ENCODE measurements at regions not wholly inside any gene's neighbourhood (a gene's known extent, or its start where the extent isn't known, plus 50 kb on each side); places are given as distances from the start of the nearest gene placed in this dataset.

GRCh38 chr11:19460718-19461405 is 220.1 kb upstream of the E2F8 start:
- no peak for DNase-seq

- DNase-seq, result no peak
Observed at GRCh38 chr11:19459240-19459639, 218.5 kb upstream of the E2F8 start.

- no peak for DNase-seq
Observed at GRCh38 chr11:19458721-19459120, 218.0 kb upstream of the E2F8 start.

GRCh38 chr11:19458231-19458630 is 217.5 kb upstream of the E2F8 start:
- DNase-seq, result no peak

GRCh38 chr11:19455731-19456130 is 215.0 kb upstream of the E2F8 start:
- no peak for DNase-seq

GRCh38 chr11:19453651-19454257 is 213.0 kb upstream of the E2F8 start:
- DNase-seq, result no peak

- no peak for DNase-seq
Observed at GRCh38 chr11:19451609-19452008, 210.9 kb upstream of the E2F8 start.

GRCh38 chr11:19450282-19450681 is 209.5 kb upstream of the E2F8 start:
- DNase-seq, result no peak

- DNase-seq, result no peak
Observed at GRCh38 chr11:19448651-19449050, 207.9 kb upstream of the E2F8 start.

GRCh38 chr11:19447150-19447566 is 206.4 kb upstream of the E2F8 start:
- no peak for DNase-seq

- DNase-seq, result no peak
Observed at GRCh38 chr11:19445771-19446170, 205.0 kb upstream of the E2F8 start.

- no peak for DNase-seq
Observed at GRCh38 chr11:19444231-19444630, 203.5 kb upstream of the E2F8 start.

GRCh38 chr11:19442554-19442910 is 201.8 kb upstream of the E2F8 start:
- DNase-seq, result no peak

- no peak for DNase-seq
Observed at GRCh38 chr11:19441752-19442553, 201.2 kb upstream of the E2F8 start.

- no peak for DNase-seq
Observed at GRCh38 chr11:19441288-19441687, 200.5 kb upstream of the E2F8 start.

GRCh38 chr11:19437760-19438159 is 197.0 kb upstream of the E2F8 start:
- DNase-seq, result no peak

GRCh38 chr11:19436932-19437331 is 196.2 kb upstream of the E2F8 start:
- no peak for DNase-seq

GRCh38 chr11:19435306-19435989 is 194.7 kb upstream of the E2F8 start:
- no peak for DNase-seq

- no peak for DNase-seq
Observed at GRCh38 chr11:19433791-19434190, 193.0 kb upstream of the E2F8 start.

- DNase-seq, result no peak
Observed at GRCh38 chr11:19433367-19433766, 192.6 kb upstream of the E2F8 start.

GRCh38 chr11:19432370-19433061 is 191.8 kb upstream of the E2F8 start:
- no peak for DNase-seq

- DNase-seq, result no peak
Observed at GRCh38 chr11:19430754-19431398, 190.1 kb upstream of the E2F8 start.
